ENCODE measurements at regions not wholly inside any gene's neighbourhood (a gene's known extent, or its start where the extent isn't known, plus 50 kb on each side); places are given as distances from the start of the nearest gene placed in this dataset.

- Histone ChIP-seq H3K27me3 (ENCODE audit: control insufficient read depth, low read length) (0 out of 2 replicates have a peak, but pooled peaks cover 5% of the 10 kb centered on the region), H3K36me3 (ENCODE audit: control insufficient read depth, low read length) (no peaks in the 10 kb centered on the region), H3K9me2 (replicated peaks; ENCODE audit: control insufficient read depth, low read length) (no peaks in the 10 kb centered on the region), H4K20me1 (ENCODE audit: control insufficient read depth, insufficient read depth, low read depth, low read length) (no peaks in the 10 kb centered on the region), H3K9me3 (ENCODE audit: control insufficient read depth, insufficient read depth, low read length) (no peaks in the 10 kb centered on the region), H3K79me2 (ENCODE audit: control insufficient read depth, low read length) (no peaks in the 10 kb centered on the region), H3K27ac (ENCODE audit: low read depth, low read length) (no peak overlapping the region), H3K4me3 (ENCODE audit: low read length) (no peak overlapping the region), H3K4me1 (ENCODE audit: control insufficient read depth, low read length) (no peaks in the 10 kb centered on the region), H3K4me2 (ENCODE audit: low read length) (no peak overlapping the region), H3F3A (ENCODE audit: control insufficient read depth, insufficient read depth) (no peaks in the 10 kb centered on the region)
- TF ChIP-seq EZH2phosphoT487 (IDR thresholded peaks at IDR 0.05; ENCODE audit: borderline replicate concordance, low read length) (no peak), CTCF (IDR thresholded peaks at IDR 0.05; ENCODE audit: low read depth, low read length, poor library complexity, severe bottlenecking) (no peak)
These were observed 925.3 kb downstream of the TBC1D22A start for GRCh38 chr22:47687776-47688175.

- no peak overlapping the region for H3K4me3 ChIP-seq (ENCODE audit: low read length)
- no peak overlapping the region for H3K4me2 ChIP-seq (ENCODE audit: low read length)
- H3K27me3 ChIP-seq (ENCODE audit: control insufficient read depth, low read length): 0 out of 2 replicates have a peak, but pooled peaks cover 5% of the 10 kb centered on the region
- H3K9me3 ChIP-seq (ENCODE audit: control insufficient read depth, insufficient read depth, low read length): peaks cover 4% of the 10 kb centered on the region; the same call in 1 of the 2 replicates
- no peaks in the 10 kb centered on the region for H4K20me1 ChIP-seq (ENCODE audit: control insufficient read depth, insufficient read depth, low read depth, low read length)
- H3K36me3 ChIP-seq (ENCODE audit: control insufficient read depth, low read length): no peaks in the 10 kb centered on the region
- H3K9me2 ChIP-seq (replicated peaks; ENCODE audit: control insufficient read depth, low read length): no peaks in the 10 kb centered on the region
- no peak overlapping the region for H3K27ac ChIP-seq (ENCODE audit: low read depth, low read length)
- H3K4me1 ChIP-seq (ENCODE audit: control insufficient read depth, low read length): no peaks in the 10 kb centered on the region
- no peaks in the 10 kb centered on the region for H3K79me2 ChIP-seq (ENCODE audit: control insufficient read depth, low read length)
- no peaks in the 10 kb centered on the region for H3F3A ChIP-seq (ENCODE audit: control insufficient read depth, insufficient read depth)
- TF ChIP-seq CTCF (IDR thresholded peaks at IDR 0.05; ENCODE audit: low read depth, low read length, poor library complexity, severe bottlenecking) (no peak), EZH2phosphoT487 (IDR thresholded peaks at IDR 0.05; ENCODE audit: borderline replicate concordance, low read length) (no peak)
These were observed 924.9 kb downstream of the TBC1D22A start for GRCh38 chr22:47687346-47687655.

- Histone ChIP-seq H3K4me2 (ENCODE audit: low read length) (no peak overlapping the region), H3K27me3 (ENCODE audit: control insufficient read depth, low read length) (0 out of 2 replicates have a peak, but pooled peaks cover 5% of the 10 kb centered on the region), H3K4me3 (ENCODE audit: low read length) (no peak overlapping the region), H4K20me1 (ENCODE audit: control insufficient read depth, insufficient read depth, low read depth, low read length) (no peaks in the 10 kb centered on the region), H3F3A (ENCODE audit: control insufficient read depth, insufficient read depth) (no peaks in the 10 kb centered on the region), H3K9me3 (ENCODE audit: control insufficient read depth, insufficient read depth, low read length) (peaks cover 4% of the 10 kb centered on the region; the same call in 1 of the 2 replicates), H3K36me3 (ENCODE audit: control insufficient read depth, low read length) (no peaks in the 10 kb centered on the region), H3K4me1 (ENCODE audit: control insufficient read depth, low read length) (no peaks in the 10 kb centered on the region), H3K27ac (ENCODE audit: low read depth, low read length) (no peak overlapping the region), H3K79me2 (ENCODE audit: control insufficient read depth, low read length) (no peaks in the 10 kb centered on the region), H3K9me2 (replicated peaks; ENCODE audit: control insufficient read depth, low read length) (no peaks in the 10 kb centered on the region)
- no peak for TF ChIP-seq EZH2phosphoT487 (IDR thresholded peaks at IDR 0.05; ENCODE audit: borderline replicate concordance, low read length)
- no peak for TF ChIP-seq CTCF (IDR thresholded peaks at IDR 0.05; ENCODE audit: low read depth, low read length, poor library complexity, severe bottlenecking)
These were observed 924.3 kb downstream of the TBC1D22A start for GRCh38 chr22:47686594-47687345.
